B cell (primary cell): ENCODE measurements at regions not wholly inside any gene's neighbourhood (a gene's known extent, or its start where the extent isn't known, plus 50 kb on each side); places are given as distances from the start of the nearest gene placed in this dataset.

Source experiments
- ATAC-seq: fragments of 200-7000 bp; cut with Tn5 transposase; one replicate; pipeline ENCODE4 v1.10.0; 2021; ENCODE audit warnings: low read depth, mild to moderate bottlenecking, moderate number of reproducible peaks, moderate library complexity
- CTCF ChIA-PET: fragments of 350-600 bp; sonication (Branson Sonifier 250); formaldehyde crosslinking; loops from one replicate; lab custom pipeline; 2021; ENCODE audit warnings: antibody characterized with exemption, inconsistent platforms; lab: Charles Lee
- POLR2A ChIA-PET: fragments of 350-600 bp; sonication (Branson Sonifier 250); formaldehyde crosslinking; loops from one replicate; lab custom pipeline; 2021; ENCODE audit warnings: antibody characterized with exemption; lab: Charles Lee
- DNase-seq: peaks from one replicate; pipeline ENCODE4 v3.0.0; 2013
- H2AFZ ChIP-seq: 2 replicates; pipeline ENCODE4 v1.6.1; 2012; ENCODE audit warnings: mild to moderate bottlenecking, low read depth, low read length; ENCODE audit not compliant: insufficient read depth, poor library complexity, severe bottlenecking
- H3K27ac ChIP-seq, 2 donors: 1 replicate in 1 of 2; 2 replicates in 1 of 2; pipeline ENCODE4 v1.5.1; 2012 to 2013; ENCODE audit warnings: low read length in 2 of 2, mild to moderate bottlenecking in 2 of 2, moderate library complexity in 1 of 2
- H3K27me3 ChIP-seq, 4 experiments: fragments of 200-600 bp in 1 of 4; sonication (generic) in 1 of 4; replicated peaks in 1 of 4; 1 replicate in 2 of 4; 2 replicates in 2 of 4; pipeline versions ENCODE4 v1.6.1 to v1.7.0; 2013 to 2016; ENCODE audit warnings: low read length in 3 of 4, mild to moderate bottlenecking in 2 of 4, mixed read lengths in 1 of 4, moderate library complexity in 1 of 4; ENCODE audit not compliant: insufficient read depth in 4 of 4, control insufficient read depth in 3 of 4; ENCODE audit errors: control extremely low read depth in 1 of 4
- H3K36me3 ChIP-seq, 2 experiments: replicated peaks in 1 of 2; 1 replicate in 1 of 2; 2 replicates in 1 of 2; pipeline versions ENCODE4 v1.6.1 to v1.7.1; 2013; ENCODE audit warnings: low read length in 1 of 2; ENCODE audit not compliant: insufficient read depth in 2 of 2, control insufficient read depth in 1 of 2; ENCODE audit errors: control extremely low read depth in 1 of 2, extremely low read depth in 1 of 2
- H3K4me1 ChIP-seq, 2 donors: fragments of 200-600 bp in 1 of 2; sonication (generic) in 1 of 2; 1 replicate in 1 of 2; 2 replicates in 1 of 2; pipeline versions ENCODE4 v1.5.1 to v1.6.1; 2013 to 2017; ENCODE audit warnings: low read length in 2 of 2; ENCODE audit not compliant: control insufficient read depth in 2 of 2, insufficient read depth in 2 of 2
- H3K4me2 ChIP-seq: replicated peaks from 2 replicates; pipeline ENCODE3; 2012; ENCODE audit warnings: mild to moderate bottlenecking, low read depth, low read length; ENCODE audit not compliant: poor library complexity, severe bottlenecking
- H3K4me3 ChIP-seq, 5 experiments: fragments of 200-600 bp in 1 of 5; sonication (generic) in 1 of 5; 1 replicate in 3 of 5; 2 replicates in 2 of 5; pipeline versions ENCODE4 v1.5.1 to v1.7.0; 2011 to 2016; ENCODE audit warnings: low read length in 4 of 5, mild to moderate bottlenecking in 4 of 5, low read depth in 2 of 5, control low read depth in 1 of 5, moderate library complexity in 1 of 5; ENCODE audit not compliant: insufficient read depth in 1 of 5; ENCODE audit errors: control extremely low read depth in 1 of 5, extremely low read depth in 1 of 5
- H3K79me2 ChIP-seq: fragments of 200-600 bp; sonication (generic); one replicate; pipeline ENCODE4 v1.6.0; 2016; ENCODE audit warnings: low read length; ENCODE audit not compliant: control insufficient read depth, insufficient read depth
- H3K9ac ChIP-seq: fragments of 200-600 bp; sonication (generic); 2 replicates; pipeline ENCODE4 v1.6.1; 2017; ENCODE audit warnings: mild to moderate bottlenecking, low read length, moderate library complexity
- H3K9me3 ChIP-seq, 3 donors: one replicate each; pipeline versions ENCODE4 v1.6.1 to v1.7.1; 2013; ENCODE audit warnings: low read length in 2 of 3; ENCODE audit not compliant: control insufficient read depth in 2 of 3, insufficient read depth in 1 of 3; ENCODE audit errors: control extremely low read depth in 1 of 3
- H4K20me1 ChIP-seq: 2 replicates; pipeline ENCODE4 v1.6.0; 2012; ENCODE audit warnings: mild to moderate bottlenecking, low read length; ENCODE audit not compliant: insufficient read depth, control insufficient read depth, poor library complexity, severe bottlenecking
- H3K27ac Mint-ChIP-seq: one replicate; pipeline ENCODE4 v1.8.0; 2021; ENCODE audit warnings: mixed read lengths
- H3K27me3 Mint-ChIP-seq: one replicate; pipeline ENCODE4 v1.8.0; 2021; ENCODE audit warnings: mixed read lengths
- H3K4me1 Mint-ChIP-seq: one replicate; pipeline ENCODE4 v1.8.0; 2021; ENCODE audit warnings: mixed read lengths
- H3K4me3 Mint-ChIP-seq: one replicate; pipeline ENCODE4 v1.8.0; 2021; ENCODE audit warnings: mixed read lengths
- H3K9me3 Mint-ChIP-seq: one replicate; pipeline ENCODE4 v1.8.0; 2022; ENCODE audit warnings: mixed read lengths; ENCODE audit not compliant: insufficient read depth
- EZH2 ChIP-seq: IDR thresholded peaks from 2 replicates; pipeline ENCODE4 v1.6.1; 2012; ENCODE audit warnings: borderline replicate concordance, low read depth, mild to moderate bottlenecking, moderate library complexity, low read length; ENCODE audit not compliant: insufficient read depth, poor library complexity, severe bottlenecking
- WGBS: methylation state at CpG from one replicate; pipeline ENCODE4 v1.1.5; 2013; ENCODE audit warnings: missing lambda C conversion rate; ENCODE audit not compliant: insufficient coverage; 5-methylcytosine and 5-hydroxymethylcytosine counted together
- intact Hi-C: fragments of 100-400 bp; cut with micrococcal nuclease; formaldehyde crosslinking; loops from one replicate; pipeline ENCODE4 v1.10.0; 2022
- TF ChIP-seq, protein P1 (sequence below): fragments of 200-600 bp; IDR thresholded peaks from one replicate; pipeline ENCODE4 v1.8.0; 2022; ENCODE audit warnings: antibody characterized with exemption, mild to moderate bottlenecking

DNA sequence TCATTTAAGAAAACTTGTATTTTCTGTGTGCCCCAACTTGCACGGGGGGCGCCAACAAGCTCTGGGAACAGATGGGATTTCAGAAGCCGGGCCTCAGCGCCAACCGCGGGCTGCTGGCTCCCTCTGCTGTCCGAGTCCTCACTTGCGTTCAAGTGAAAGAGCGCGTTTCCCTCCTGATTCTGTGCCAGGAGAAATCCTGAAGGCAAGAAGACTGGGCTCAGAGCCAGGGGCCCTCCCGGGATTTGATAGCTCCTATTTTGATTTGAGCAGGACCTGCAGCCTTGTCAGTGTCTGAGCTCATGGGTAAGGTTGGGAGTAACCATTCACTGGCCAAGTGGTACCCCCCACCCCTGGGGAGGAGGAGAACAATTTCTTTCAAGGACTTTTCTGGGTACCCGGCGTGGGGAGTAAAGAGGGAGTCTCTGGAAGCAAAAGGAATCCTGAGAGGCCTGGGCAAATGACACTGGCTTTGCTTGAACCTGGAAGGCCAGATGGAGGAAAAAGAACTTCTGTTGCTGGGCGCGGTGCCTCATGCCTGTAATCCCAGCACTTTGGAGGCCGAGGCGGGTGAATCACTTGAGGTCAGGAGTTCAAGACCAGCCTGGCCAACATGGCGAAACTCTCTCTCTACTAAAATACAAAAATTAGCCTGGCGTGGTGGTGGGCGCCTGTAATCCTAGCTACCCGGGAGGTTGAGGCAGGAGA lies 179.0 kb upstream of the RGS6 start:
- Histone ChIP-seq H4K20me1 (no peaks in the 10 kb centered on the region), H3K9ac (no peak overlapping the region), H3K79me2 (no peaks in the 10 kb centered on the region), H2AFZ (peak overlapping the region; percentile 45), H3K4me3 (no peak overlapping the region), H3K27ac (no peak overlapping the region), H3K4me1 (peaks cover 3 to 4% of the 10 kb centered on the region in 2 donors), H3K9me3 (peaks cover 0 to 4% (median 3%) of the 10 kb centered on the region in 3 donors), H3K4me2 (peak overlapping the region; percentile 41), H3K36me3 (no peaks in the 10 kb centered on the region), H3K27me3 (peaks cover 0 to 5% (median 0%) of the 10 kb centered on the region in 4 experiments)
- Mint-ChIP-seq H3K4me1 (no peaks in the 10 kb centered on the region), H3K4me3 (no peak overlapping the region), H3K27ac (no peak overlapping the region), H3K9me3 (no peaks in the 10 kb centered on the region), H3K27me3 (peaks cover 6% of the 10 kb centered on the region)
- ATAC-seq (peak; percentile 78), DNase-seq (peak; percentile 78)
- no peak for TF ChIP-seq EZH2
- TF ChIP-seq, protein P1, sequence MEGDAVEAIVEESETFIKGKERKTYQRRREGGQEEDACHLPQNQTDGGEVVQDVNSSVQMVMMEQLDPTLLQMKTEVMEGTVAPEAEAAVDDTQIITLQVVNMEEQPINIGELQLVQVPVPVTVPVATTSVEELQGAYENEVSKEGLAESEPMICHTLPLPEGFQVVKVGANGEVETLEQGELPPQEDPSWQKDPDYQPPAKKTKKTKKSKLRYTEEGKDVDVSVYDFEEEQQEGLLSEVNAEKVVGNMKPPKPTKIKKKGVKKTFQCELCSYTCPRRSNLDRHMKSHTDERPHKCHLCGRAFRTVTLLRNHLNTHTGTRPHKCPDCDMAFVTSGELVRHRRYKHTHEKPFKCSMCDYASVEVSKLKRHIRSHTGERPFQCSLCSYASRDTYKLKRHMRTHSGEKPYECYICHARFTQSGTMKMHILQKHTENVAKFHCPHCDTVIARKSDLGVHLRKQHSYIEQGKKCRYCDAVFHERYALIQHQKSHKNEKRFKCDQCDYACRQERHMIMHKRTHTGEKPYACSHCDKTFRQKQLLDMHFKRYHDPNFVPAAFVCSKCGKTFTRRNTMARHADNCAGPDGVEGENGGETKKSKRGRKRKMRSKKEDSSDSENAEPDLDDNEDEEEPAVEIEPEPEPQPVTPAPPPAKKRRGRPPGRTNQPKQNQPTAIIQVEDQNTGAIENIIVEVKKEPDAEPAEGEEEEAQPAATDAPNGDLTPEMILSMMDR, result peak; percentile 93
- POLR2A ChIA-PET, result no interaction called here
- intact Hi-C loops, result loop anchor here (1.0 to 5.0 kb wide), 4 partner anchors 431 to 702 kb away; partner anchors contain the start of gene SIPA1L1
- 24% methylated on average over 15 of the region's 21 CpGs for WGBS
- CTCF ChIA-PET, result interaction anchor here (0.6 to 9.6 kb wide), 36 partner anchors 9 to 936 kb away, joined by 3 to 310 read pairs (median 4); no protein-coding TSS in a partner anchor

DNA sequence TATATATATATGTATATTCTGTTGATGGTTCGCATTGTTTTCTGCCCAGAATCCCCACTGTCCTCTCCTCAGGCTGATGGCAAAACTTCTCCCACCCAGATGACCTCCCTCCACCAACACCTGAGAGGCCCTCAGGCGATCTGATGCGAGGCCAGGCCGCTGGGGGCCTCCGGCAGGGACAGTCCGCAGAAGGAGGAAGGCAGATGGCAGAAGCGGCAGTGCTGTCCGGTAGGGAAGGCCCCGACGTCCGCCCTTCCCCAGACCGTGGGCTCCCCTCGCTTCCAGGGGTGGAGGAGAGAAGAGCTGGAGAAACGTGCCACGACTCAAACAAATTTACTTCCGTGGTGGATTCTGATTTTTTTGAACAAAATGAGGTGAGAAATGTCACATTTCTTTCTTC lies 178.3 kb upstream of the RGS6 start:
- no peaks in the 10 kb centered on the region for H3K79me2 ChIP-seq
- H3K27me3 ChIP-seq, result peaks cover 0 to 2% (median 0%) of the 10 kb centered on the region in 4 experiments
- peaks cover 3 to 4% of the 10 kb centered on the region in 2 donors for H3K4me1 ChIP-seq
- ChIA-PET CTCF (interaction anchor here (0.6 to 9.6 kb wide), 10 partner anchors 10 to 704 kb away, joined by 3 to 310 read pairs (median 12); no protein-coding TSS in a partner anchor), POLR2A (no interaction called here)
- WGBS, result 96% methylated on average over 9 of the region's 16 CpGs
- peaks cover 9% of the 10 kb centered on the region for H3K27me3 Mint-ChIP-seq
- no peaks in the 10 kb centered on the region for H3K4me1 Mint-ChIP-seq
- no peaks in the 10 kb centered on the region for H3K36me3 ChIP-seq
- no peaks in the 10 kb centered on the region for H3K9me3 ChIP-seq
- H3K27ac ChIP-seq, result no peak overlapping the region
- no peaks in the 10 kb centered on the region for H3K9me3 Mint-ChIP-seq
- H3K4me2 ChIP-seq, result no peak overlapping the region
- H2AFZ ChIP-seq, result no peak overlapping the region
- no peak overlapping the region for H3K27ac Mint-ChIP-seq
- H3K4me3 Mint-ChIP-seq, result no peak overlapping the region
- H3K9ac ChIP-seq, result no peak overlapping the region
- no peaks in the 10 kb centered on the region for H4K20me1 ChIP-seq
- intact Hi-C loops, result loop anchor here (1.0 to 5.0 kb wide), 4 partner anchors 432 to 703 kb away; partner anchors contain the start of gene SIPA1L1
- ATAC-seq (no peak), DNase-seq (no peak)
- no peak for TF ChIP-seq EZH2
- TF ChIP-seq, protein P1, result no peak
- H3K4me3 ChIP-seq, result no peak overlapping the region
